ENCODE measurements at regions not wholly inside any gene's neighbourhood (a gene's known extent, or its start where the extent isn't known, plus 50 kb on each side); places are given as distances from the start of the nearest gene placed in this dataset.

- no peak for DNase-seq
These were observed 213.1 kb upstream of the SGCG start for GRCh38 chr13:22967669-22968068.

GRCh38 chr13:22979952-22980351 is 200.8 kb upstream of the SGCG start:
- TF ChIP-seq CTCF (IDR thresholded peaks at IDR 0.05 in 4 of 5, conservative IDR thresholded peaks at IDR 0.05 in 1 of 5): no peak
- TF ChIP-seq POLR2A (IDR thresholded peaks at IDR 0.05): no peak
- Histone ChIP-seq H3K9me3 (no peaks in the 10 kb centered on the region), H3K36me3 (no peaks in the 10 kb centered on the region), H3K4me1 (no peaks in the 10 kb centered on the region), H3K4me3 (no peak overlapping the region), H3K27ac (no peak overlapping the region), H3K27me3 (no peaks in the 10 kb centered on the region)
- DNase-seq: no peak
- no peak for ATAC-seq
- intact Hi-C loops (cut with DNase I; ENCODE audit: low total_unique reads): no loop called here
- in situ Hi-C loops (cut with MboI; ENCODE audit: low sequenced_read_pairs in 4 of 4): no loop called here

More at GRCh38 chr13:22967669-22968068, 213.1 kb upstream of the SGCG start:
- no peak for ATAC-seq
- Histone ChIP-seq H3K27ac (no peak overlapping the region), H3K9me3 (no peaks in the 10 kb centered on the region), H3K27me3 (no peaks in the 10 kb centered on the region), H3K4me1 (no peaks in the 10 kb centered on the region), H3K4me3 (no peak overlapping the region), H3K36me3 (no peaks in the 10 kb centered on the region)
- TF ChIP-seq CTCF (IDR thresholded peaks at IDR 0.05 in 4 of 5, conservative IDR thresholded peaks at IDR 0.05 in 1 of 5): no peak
- in situ Hi-C loops (cut with MboI; ENCODE audit: low sequenced_read_pairs in 4 of 4): no loop called here
- intact Hi-C loops (cut with DNase I; ENCODE audit: low total_unique reads): no loop called here

GRCh38 chr13:22980936-22981335 is 199.8 kb upstream of the SGCG start:
- Histone ChIP-seq H3K9me3 (no peaks in the 10 kb centered on the region), H3K4me3 (no peak overlapping the region), H3K27me3 (no peaks in the 10 kb centered on the region), H3K27ac (no peak overlapping the region), H3K4me1 (no peaks in the 10 kb centered on the region), H3K36me3 (no peaks in the 10 kb centered on the region)
- no peak for ATAC-seq
- no peak for DNase-seq
- intact Hi-C loops (cut with DNase I; ENCODE audit: low total_unique reads) (no loop called here), in situ Hi-C loops (cut with MboI; ENCODE audit: low sequenced_read_pairs in 4 of 4) (no loop called here)
- TF ChIP-seq CTCF (IDR thresholded peaks at IDR 0.05 in 4 of 5, conservative IDR thresholded peaks at IDR 0.05 in 1 of 5): no peak
- TF ChIP-seq POLR2A (IDR thresholded peaks at IDR 0.05): no peak

- in situ Hi-C loops (cut with MboI; ENCODE audit: low sequenced_read_pairs in 4 of 4) (no loop called here), intact Hi-C loops (cut with DNase I; ENCODE audit: low total_unique reads) (no loop called here)
- Histone ChIP-seq H3K9me3 (no peaks in the 10 kb centered on the region), H3K4me3 (no peak overlapping the region), H3K36me3 (no peaks in the 10 kb centered on the region), H3K27me3 (no peaks in the 10 kb centered on the region), H3K27ac (no peak overlapping the region), H3K4me1 (no peaks in the 10 kb centered on the region)
- TF ChIP-seq POLR2A (IDR thresholded peaks at IDR 0.05): no peak
- no peak for TF ChIP-seq CTCF (IDR thresholded peaks at IDR 0.05 in 4 of 5, conservative IDR thresholded peaks at IDR 0.05 in 1 of 5)
- no peak for DNase-seq
- ATAC-seq: no peak
These were observed 187.6 kb upstream of the SGCG start for GRCh38 chr13:22993148-22993547.

GRCh38 chr13:23003446-23003845 is 177.3 kb upstream of the SGCG start:
- Histone ChIP-seq H3K36me3 (no peaks in the 10 kb centered on the region), H3K27me3 (no peaks in the 10 kb centered on the region), H3K4me1 (no peaks in the 10 kb centered on the region), H3K27ac (no peak overlapping the region), H3K4me3 (no peak overlapping the region), H3K9me3 (no peaks in the 10 kb centered on the region)
- intact Hi-C loops (cut with DNase I; ENCODE audit: low total_unique reads): no loop called here
- ATAC-seq (no peak), DNase-seq (no peak)
- in situ Hi-C loops (cut with MboI; ENCODE audit: low sequenced_read_pairs in 4 of 4): loop anchor here in 2 of 4 donors (25.0 kb wide), 2 partner anchors 191 to 216 kb away; no protein-coding TSS in a partner anchor
- no peak for TF ChIP-seq POLR2A (IDR thresholded peaks at IDR 0.05)
- TF ChIP-seq CTCF (IDR thresholded peaks at IDR 0.05 in 4 of 5, conservative IDR thresholded peaks at IDR 0.05 in 1 of 5): no peak

Measured in gastrocnemius medialis (tissue), 4 donors.